ENCODE measurements at regions not wholly inside any gene's neighbourhood (a gene's known extent, or its start where the extent isn't known, plus 50 kb on each side); places are given as distances from the start of the nearest gene placed in this dataset.

DNA sequence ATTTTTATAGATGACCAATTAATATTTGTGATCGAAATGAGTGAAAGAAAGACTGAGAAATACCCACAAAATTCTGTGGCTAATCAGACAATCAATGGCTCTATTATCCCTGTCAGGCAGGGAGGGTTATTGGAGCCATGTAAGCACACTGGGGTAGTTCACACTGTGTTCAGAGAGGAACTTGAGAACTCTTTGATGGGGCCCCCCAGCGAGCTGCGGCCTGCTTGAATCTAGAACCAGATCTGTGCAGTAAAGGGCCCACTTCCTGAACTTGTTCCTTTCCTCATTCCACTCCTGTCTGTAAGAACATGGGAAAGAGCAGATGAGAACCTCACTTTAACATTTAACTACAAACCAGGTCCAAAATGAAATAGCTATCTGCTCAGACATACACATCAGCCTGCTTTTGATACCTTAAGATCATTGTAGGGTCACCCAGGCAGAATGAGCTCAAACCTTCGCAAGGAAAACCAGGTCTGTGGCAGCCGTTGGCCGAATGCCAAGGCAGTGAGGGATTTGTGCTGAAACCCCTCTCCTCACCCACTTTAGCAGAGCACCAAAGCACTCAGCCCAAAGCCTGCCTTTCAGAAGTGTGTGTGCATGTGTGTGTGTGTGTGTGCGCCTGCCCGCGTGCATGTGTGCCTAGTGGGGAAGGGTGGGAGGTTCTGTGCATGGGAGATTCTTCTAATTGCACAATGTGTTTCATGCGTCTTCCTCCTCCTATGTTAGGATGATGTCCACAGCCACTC, 365.6 kb upstream of the MGMT start:
- no peak for DNase-seq

GRCh38 chr10:129102906-129103693, 363.9 kb upstream of the MGMT start:
- DNase-seq = no peak

- no peak for DNase-seq
Measured at GRCh38 chr10:129104266-129105045, 362.6 kb upstream of the MGMT start.

DNA sequence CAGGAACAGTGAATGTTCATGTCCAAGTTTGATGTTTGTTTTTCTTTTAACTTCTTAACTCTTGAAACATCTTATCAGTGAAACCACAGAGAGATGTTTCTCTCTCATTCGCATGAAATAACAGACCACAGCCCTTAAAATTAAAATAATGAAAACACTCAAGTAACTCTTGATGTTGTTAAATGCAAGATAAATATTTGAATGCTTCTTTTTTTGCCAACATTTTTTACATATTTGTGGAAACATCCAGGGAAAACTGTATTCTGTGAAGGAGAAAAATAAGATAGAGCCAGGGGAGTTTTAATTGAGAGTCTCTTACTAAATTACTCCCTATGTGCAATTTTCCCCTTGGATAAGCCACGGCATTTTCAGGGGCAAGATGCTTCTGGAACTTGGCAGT, 361.8 kb upstream of the MGMT start:
- DNase-seq = no peak

- DNase-seq = no peak
Measured at GRCh38 chr10:129106314-129106713, 360.7 kb upstream of the MGMT start.

GRCh38 chr10:129107525-129107924, 359.5 kb upstream of the MGMT start:
- no peak for DNase-seq

- DNase-seq = no peak
Measured at GRCh38 chr10:129108378-129108777, 358.7 kb upstream of the MGMT start.

- DNase-seq = no peak
Measured at GRCh38 chr10:129108994-129109393, 358.0 kb upstream of the MGMT start.

DNA sequence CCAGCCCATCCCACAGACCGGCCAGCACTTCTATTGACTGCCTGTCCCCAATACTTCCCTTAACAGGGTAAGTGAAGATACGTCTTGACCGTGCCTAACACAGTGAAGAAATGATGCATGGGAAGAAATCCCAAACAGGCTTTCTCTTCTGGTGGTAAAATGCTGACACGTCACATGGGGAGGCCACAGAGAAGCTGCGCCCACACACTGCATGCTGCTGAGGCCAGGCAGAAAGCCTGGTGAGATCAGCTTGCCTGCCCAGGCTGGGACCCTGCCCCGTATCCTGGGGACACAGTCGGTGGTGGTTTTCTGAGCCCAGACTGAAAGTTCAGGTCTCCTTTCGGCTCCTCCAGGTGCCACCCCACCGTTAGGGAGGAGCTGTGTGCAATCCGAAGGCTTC, 356.3 kb upstream of the MGMT start:
- DNase-seq = no peak

DNA sequence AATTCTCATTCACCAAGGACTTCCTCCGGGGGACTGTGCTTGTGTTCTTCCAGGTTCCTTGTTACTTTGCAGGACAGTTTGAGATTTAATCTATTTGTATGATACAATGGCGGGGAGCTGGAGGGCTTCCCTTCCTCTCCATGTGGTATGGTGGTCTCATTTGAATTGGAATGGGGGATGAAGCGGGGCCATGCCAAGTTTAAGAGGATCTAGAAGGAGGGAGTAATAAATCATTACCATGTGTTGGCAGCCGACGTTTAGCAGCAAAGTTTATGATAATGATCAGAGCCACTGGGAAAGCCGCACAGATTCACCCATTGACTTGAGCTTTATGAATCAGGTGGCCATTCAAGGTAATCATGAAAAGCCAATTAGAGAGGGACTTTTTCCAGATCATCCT, 355.1 kb upstream of the MGMT start:
- no peak for DNase-seq

- no peak for DNase-seq
Measured at GRCh38 chr10:129114588-129114987, 352.5 kb upstream of the MGMT start.

DNA sequence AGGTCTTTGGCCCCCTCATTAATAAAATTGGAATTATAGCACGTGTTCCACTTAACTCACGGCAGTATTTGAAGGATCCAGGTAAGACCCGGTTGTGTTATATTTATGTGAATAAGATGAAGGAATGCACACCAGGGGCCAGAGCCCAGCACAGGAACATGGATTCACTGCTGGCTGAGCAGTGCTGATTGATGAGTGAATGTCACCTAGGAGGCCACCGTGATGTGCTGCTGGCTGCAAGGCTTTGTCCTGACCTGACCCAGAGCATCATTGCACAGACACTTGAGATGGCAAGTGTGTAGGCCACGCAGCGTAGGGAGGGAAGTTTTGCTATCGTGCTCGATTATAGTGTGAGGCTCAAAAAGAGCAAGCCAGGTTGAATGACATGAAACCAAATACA, 350.7 kb upstream of the MGMT start:
- no peak for DNase-seq

GRCh38 chr10:129120441-129120840, 346.6 kb upstream of the MGMT start:
- no peak for DNase-seq

GRCh38 chr10:129122846-129123245, 344.2 kb upstream of the MGMT start:
- no peak for DNase-seq

DNA sequence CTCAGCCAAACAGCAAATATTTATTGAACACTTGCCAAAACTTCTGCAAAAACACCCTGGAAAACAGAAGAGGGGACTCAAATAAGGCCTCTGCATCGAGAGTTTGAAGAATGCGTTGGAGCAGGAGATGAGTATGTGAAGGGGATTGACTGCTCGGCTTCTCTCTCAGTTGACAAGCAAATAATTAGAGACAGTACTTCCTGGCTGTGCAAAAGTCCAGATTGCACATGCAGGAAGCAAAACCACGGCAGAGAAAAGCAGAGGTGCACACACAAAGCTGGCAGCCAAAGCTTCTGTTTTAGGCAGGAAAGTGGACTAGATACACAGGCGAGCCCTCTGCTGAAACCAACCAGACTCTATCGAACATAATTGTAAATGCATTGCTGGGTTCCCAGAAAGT, 343.6 kb upstream of the MGMT start:
- DNase-seq = no peak

- DNase-seq = no peak
Measured at GRCh38 chr10:129126982-129127381, 340.1 kb upstream of the MGMT start.

GRCh38 chr10:129131457-129132132, 335.4 kb upstream of the MGMT start:
- no peak for DNase-seq

GRCh38 chr10:129133856-129134255, 333.2 kb upstream of the MGMT start:
- DNase-seq = no peak

GRCh38 chr10:129134371-129134770, 332.7 kb upstream of the MGMT start:
- DNase-seq = no peak

DNA sequence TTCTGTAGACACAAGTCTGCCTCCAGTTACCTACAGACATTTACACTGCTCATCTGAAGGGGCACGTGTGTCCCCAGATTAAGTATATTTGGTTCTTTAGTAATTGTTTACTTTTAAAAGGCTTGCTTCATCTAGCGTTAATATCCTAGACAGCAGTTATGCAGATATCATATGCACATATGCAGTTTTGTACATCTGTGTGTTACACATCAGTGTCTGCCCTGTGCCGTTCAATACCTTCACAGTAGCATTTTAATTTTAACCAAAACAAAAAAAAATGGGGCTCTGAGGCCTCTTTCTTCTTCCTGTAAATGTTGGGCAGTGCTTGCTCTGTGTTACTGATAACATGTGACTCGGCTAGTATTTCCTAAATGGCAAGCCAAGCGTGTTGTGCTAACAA, 331.4 kb upstream of the MGMT start:
- DNase-seq = no peak

GRCh38 chr10:129136074-129136473, 331.0 kb upstream of the MGMT start:
- DNase-seq = no peak

GRCh38 chr10:129136951-129137350, 330.1 kb upstream of the MGMT start:
- no peak for DNase-seq
